Epithelial cell of proximal tubule (primary cell): ENCODE measurements at regions not wholly inside any gene's neighbourhood (a gene's known extent, or its start where the extent isn't known, plus 50 kb on each side); places are given as distances from the start of the nearest gene placed in this dataset.

Experiments used
- DNase-seq: peaks from one replicate; pipeline ENCODE4 v3.0.0-alpha.2; 2011; ENCODE audit warnings: low read depth
- H3K4me3 ChIP-seq: 2 replicates; pipeline ENCODE4 v1.5.1; 2011; ENCODE audit warnings: low read depth, mild to moderate bottlenecking, low read length
- CTCF ChIP-seq: conservative IDR thresholded peaks from 2 replicates; pipeline ENCODE4 v1.5.1; 2012; ENCODE audit warnings: low read depth, mild to moderate bottlenecking, low read length

- no peak overlapping the region for H3K4me3 ChIP-seq
- TF ChIP-seq CTCF: no peak
- DNase-seq: no peak
Observed at GRCh38 chr1:182292193-182292741, 99.3 kb downstream of the GLUL start.

- no peak for DNase-seq
- no peak overlapping the region for H3K4me3 ChIP-seq
- TF ChIP-seq CTCF: no peak
Observed at GRCh38 chr1:182291584-182292192, 99.9 kb downstream of the GLUL start.

GRCh38 chr1:182288749-182289604 is 102.6 kb downstream of the GLUL start:
- TF ChIP-seq CTCF: no peak
- no peak overlapping the region for H3K4me3 ChIP-seq
- no peak for DNase-seq

GRCh38 chr1:182286761-182287160 is 104.8 kb downstream of the GLUL start:
- no peak for TF ChIP-seq CTCF
- DNase-seq: no peak

GRCh38 chr1:182283746-182284544 is 107.6 kb downstream of the GLUL start:
- TF ChIP-seq CTCF: no peak
- H3K4me3 ChIP-seq: no peak overlapping the region
- no peak for DNase-seq

More at GRCh38 chr1:182286761-182287160, 104.8 kb downstream of the GLUL start:
- H3K4me3 ChIP-seq: no peak overlapping the region

- H3K4me3 ChIP-seq: no peak overlapping the region
- no peak for TF ChIP-seq CTCF
- DNase-seq: no peak
Observed at GRCh38 chr1:182281541-182281940, 110.0 kb downstream of the GLUL start.
